EH (cell line): ENCODE measurements at regions not wholly inside any gene's neighbourhood (a gene's known extent, or its start where the extent isn't known, plus 50 kb on each side); places are given as distances from the start of the nearest gene placed in this dataset.
"Not testable (repeated sequence)": the region's sequence is repeated elsewhere in the genome, so short reads cannot be mapped to it uniquely, and the experiment has no call there.

Experiments
- DNase-seq: peaks from one replicate; pipeline ENCODE4 v3.0.0-alpha.2; 2015; ENCODE audit warnings: low read depth

DNA sequence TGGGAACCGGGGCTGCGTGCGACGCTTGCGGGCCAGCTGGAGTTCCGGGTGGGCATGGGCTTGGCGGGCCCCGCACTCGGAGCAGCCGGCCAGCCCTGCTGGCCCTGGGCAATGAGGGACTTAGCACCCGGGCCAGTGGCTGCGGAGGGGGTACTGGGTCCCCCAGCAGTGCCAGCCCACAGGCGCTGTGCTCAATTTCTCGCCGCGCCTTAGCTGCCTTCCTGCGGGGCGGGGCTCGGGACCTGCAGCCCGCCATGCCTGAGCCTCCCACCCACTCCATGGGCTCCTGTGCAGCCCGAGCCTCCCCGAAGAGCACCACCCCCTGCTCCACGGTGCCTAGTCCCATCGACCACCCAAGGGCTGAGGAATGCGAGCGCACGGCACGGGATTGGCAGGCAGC is 63.8 kb downstream of the PLXNA1 start:
- not testable (repeated sequence) for DNase-seq

DNA sequence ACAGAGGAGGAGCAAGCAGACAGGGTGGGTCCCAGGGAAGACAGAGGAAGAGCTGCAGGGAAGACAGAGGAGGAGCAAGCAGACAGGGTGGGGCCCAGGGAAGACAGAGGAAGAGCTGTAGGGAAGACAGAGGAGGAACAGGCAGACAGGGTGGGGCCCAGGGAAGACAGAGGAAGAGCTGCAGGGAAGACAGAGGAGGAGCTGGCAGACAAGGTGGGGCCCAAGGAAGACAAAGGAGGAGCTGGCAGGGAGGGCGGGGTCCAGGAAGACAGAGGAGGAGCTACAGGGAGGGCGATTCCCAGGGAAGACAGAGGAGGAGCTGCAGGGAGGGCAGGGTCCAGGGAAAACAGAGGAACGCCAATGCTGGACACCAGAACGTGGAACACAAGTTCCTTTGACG is 66.5 kb downstream of the PLXNA1 start:
- peak; percentile 22 for DNase-seq

DNA sequence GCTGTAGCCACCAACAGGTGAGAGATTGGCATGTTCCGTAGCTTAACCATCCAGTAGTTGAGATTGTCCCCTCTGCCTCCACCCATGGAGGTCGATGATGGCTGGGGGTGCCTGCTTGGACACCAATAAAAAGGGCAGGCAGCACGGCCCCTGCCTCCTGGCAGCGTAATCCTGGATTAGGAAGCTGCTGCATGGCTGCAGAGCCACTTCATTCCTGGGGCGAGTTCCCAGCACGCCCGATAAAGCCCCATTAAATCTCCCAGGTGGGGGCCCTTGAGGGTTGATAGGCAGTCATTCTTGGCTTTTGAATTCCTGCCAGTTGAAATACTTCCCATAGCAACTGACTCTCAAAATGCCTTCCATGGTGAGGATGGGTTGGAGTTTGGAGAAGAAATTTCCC is 67.8 kb downstream of the PLXNA1 start:
- no peak for DNase-seq

DNA sequence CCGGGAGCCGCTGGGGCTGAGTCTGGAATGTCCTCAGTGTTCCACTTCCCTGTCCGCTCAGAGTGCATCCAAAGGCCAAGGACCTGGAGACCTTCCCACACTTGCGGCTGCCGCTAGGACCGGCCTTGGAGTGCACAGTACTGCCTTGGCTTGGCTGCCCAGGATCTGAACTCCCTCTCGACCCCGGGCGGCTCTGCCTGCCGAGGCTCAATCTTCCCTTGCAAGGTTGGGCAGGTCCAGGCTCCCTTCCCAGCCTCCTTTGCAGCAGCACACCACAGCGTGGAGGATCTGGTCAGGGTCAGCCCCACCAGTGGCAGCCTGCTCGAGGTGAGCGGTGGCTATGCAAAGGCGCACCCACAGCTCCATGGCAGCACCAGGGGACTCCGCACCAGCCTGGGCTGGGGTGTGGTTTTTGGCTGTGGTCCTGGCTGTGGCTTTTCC is 69.2 kb downstream of the PLXNA1 start:
- no peak for DNase-seq

DNA sequence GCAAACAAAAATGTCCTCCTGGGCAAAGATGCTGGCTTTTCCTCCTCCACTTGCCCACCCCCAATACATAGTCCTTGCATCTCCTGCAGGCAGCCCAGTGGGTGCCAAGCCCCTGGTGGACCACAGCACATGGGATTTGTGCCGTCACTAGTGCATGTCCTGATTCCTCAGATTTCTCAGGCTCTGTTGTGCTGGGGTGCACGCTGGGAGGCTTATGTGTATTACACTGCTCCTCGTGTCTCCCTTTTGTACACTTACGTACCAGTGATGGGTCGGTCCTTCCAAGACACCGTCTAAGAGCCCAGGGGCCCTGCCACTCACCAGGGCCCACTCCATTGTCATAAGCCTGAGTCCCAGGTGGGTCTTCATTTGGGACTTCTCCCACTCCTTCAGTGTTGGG is 70.1 kb downstream of the PLXNA1 start:
- DNase-seq: no peak

DNA sequence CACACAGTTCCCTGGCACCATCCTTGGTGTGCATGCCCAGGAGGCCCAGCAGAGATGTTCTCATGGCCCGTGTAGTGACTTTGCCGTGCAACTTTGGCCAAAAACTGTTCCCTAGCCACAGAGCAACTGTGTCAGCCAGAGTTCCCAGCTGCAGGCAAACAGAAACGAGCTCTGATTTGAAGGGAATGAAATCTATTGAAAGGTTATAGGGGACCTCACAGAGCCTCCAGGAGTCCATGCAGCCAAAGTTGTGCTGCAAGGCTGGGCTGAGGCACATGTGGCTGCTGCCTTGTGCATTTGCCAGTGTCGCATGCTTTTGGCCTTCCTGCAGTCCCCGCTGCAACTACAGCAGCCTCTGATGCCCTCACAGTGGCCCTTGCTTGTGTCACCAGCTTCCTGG is 70.5 kb downstream of the PLXNA1 start:
- no peak for DNase-seq

DNA sequence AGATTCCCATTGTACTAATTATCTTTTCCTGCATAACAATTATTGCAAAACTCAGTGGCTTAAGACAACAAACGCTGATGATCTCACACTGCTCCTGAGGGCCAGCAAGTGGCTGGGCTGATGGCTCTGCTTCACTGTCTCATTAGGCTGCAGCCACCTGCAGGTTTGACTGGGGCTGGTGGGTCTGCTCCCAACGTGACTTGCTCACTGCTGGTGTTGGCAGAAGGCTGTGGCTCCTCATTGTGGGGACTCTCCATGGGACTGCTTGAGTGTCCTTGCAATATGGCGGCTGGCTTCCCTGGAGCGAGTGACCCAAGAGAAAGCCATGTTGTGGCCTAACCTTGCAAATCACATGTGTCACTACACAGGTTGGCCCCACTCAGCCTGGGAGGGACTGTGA is 71.1 kb downstream of the PLXNA1 start:
- no peak for DNase-seq

DNA sequence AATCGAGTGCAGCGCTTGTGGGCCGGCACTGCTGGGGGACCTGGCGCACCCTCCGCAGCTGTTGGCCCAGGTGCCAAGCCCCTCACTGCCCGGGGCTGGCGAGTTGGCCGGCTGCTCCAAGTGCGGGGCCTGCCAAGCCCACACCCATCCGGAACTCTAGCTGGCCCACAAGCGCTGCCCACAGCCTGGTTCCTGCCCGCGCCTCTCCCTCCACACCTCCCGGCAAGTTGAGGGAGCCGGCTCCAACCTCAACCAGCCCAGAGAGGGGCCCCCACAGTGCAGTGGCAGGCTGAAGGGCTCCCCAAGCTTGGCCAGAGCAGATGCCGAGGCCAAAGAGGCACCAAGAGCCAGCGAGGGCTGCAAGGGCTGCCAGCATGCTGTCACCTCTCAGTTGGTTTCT is 73.4 kb downstream of the PLXNA1 start:
- no peak for DNase-seq

DNA sequence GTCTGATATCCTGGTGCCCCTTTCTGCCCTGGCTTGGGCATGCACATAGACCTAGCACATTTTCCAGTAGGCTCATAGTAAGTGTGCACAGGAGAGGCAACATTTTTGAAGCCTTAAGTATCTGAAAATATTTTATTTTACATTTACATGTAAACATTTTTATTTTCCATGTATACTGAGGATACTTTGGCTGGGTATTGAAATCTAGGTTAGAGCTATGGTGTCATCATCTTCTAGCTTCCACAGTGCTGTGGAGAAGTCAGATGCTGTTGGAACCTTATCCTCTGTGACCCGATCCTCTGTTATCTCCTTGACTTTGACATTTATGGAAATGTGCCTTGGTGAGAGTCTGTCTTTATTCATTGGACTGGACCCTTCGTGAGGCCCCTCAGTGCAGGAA is 74.1 kb downstream of the PLXNA1 start:
- no peak for DNase-seq

DNA sequence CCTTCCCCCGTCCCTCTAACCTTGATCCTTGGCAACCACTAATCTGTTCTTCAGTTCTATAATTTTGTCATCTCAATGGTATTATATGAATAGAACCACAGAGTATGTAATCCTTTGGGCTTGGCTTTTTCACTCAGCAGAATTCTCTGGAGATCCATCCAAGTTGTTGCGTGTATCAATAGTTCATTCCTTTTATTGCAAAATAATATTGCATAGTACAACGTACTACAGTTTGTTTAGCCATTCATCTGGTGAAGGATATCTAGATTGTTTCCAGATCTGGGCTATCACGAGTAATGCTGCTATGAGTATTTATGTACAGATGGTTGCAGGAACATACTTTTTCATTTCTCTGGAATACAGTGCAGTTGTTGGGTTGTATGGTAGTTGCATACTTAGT is 76.2 kb downstream of the PLXNA1 start:
- DNase-seq: no peak

DNA sequence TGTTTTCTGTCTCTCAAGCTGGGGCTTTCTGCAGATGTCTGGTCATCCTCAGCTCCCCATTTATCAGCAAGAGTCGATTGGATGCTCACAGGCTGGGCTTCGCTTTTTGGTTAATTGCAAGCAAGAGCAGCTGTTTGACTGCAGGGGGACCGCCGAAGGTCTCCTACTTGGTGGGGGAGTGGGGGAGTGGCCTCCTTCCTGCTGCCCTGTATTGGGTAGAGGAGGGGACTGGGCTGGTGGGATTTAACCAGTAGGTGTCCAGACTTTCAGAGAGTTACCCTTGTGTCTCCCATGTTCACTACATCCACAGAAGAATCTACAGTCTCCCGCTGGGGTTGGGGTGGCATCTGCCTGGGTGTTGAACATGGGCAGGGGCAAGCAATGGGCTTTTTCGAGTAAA is 78.7 kb downstream of the PLXNA1 start:
- DNase-seq: no peak

DNA sequence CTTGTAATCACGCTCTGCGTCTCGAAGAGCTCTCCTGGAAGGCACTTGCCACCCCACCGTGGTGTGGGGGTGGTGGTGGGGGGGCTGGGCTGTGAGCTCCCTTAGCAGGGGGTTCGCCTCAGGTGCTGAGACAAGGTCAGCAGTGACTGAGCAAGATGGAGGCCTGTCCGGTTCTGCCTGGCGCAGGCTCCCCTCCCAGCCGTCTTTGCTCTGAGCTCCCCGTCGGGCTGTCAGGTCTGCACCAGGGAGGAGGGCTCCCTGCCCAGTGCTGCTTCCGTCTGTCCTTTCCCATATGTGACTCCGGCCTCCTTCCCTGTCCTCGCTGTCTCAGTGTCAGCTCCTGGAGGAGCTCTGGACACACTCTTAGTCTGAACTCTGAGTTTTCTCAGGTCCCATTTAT is 80.0 kb downstream of the PLXNA1 start:
- DNase-seq: no peak

DNA sequence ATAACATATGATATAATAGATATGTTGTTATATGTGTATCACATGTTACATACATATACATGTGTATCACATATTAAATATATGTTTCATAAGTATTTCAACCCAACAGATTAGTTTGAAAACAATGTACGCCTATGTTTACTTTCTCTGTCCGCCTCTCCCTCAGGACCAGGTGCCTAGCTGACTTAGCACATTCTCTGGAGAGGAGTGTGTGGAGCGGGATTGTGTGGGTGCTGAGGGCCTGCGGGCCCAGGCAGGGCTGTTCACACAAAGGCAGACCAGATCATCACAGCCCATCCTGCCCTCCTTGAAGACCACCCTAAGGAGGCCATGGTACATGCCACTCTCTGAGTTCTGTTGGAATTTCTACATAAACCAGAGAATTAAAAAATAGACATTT is 81.0 kb downstream of the PLXNA1 start:
- DNase-seq: no peak

DNA sequence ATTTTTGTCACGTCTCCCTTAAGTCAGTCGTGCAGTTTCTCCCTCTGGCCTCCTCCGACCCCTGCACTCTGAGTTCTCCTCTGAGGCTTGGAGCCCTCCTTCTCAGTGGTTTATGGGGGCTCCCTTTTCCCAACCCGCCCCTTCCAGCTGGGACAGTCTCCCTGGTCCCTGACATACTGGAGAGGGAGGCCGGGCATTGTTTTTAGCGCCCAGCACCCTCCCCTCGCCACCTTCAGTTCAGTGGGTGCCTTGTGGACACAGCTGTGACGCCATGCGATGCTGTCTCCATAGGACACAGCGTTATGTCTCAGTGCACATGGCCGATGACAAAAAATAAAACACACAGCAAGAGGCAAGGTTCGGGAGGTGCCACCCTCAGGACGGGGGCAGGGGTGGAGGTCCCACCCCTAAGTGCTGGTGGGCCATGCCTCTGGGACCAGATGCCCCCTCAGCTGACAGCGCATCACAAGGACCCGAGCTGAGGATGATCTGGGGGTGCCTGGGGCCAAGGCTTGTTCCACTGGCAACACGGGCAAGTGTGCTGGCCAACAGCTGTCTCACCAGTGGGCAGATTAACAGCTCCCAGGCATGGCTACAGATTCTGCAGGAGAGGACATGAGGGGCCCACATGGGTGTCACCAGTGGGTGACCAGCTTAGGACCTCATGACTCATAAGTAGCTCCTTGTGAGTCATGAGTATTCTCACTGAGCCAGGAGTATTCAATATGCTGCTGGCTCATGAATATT is 81.6 kb downstream of the PLXNA1 start:
- peak; percentile 62 for DNase-seq

DNA sequence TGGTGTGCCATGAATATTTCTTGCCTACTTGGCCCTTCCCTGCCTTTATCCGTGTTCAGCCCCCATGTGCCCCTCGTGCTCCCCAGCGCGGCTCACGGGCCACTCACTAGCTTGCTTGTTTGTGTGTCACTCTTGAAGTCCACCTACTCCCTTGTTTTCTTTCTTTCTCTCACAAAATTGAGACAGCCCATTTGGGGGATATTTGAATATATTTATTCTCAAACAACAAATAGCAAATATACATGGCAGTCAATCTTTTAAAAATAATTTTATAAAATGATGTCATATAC is 82.2 kb downstream of the PLXNA1 start:
- no peak for DNase-seq

DNA sequence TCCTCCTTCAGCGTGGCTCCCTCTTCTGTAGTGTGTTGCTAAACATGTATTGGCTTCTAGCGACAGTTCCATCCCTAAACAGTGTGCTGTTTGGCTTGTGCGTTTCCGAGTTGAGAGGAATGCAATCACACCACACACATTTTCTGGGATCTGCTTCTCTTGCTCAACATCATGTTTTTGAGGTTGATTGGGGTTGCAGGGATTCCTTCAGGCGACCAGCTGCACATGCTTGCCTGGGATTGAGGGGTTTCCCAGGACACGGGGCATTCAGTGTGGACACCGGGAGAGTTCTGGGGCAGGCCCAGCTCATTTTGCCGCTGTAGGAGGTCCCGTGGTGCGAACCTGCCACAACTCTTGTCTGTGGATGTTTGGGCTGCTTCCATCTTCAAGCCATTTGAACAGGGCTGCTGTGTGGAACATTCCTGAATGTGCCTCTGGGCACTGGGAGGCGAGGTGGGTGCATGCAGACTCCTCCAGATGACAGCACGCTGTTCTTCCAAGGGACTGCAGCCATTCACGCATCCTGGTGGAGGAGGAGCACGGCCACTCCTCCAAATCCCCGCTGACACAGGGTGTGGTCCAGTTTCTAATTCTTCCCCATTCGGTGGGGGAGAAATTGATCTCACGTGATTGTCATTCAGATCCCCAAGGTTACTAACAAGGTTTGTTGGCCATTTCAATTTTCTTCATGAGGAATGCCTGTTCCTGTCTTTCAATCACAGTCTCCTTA is 82.8 kb downstream of the PLXNA1 start:
- peak; percentile 43 for DNase-seq

DNA sequence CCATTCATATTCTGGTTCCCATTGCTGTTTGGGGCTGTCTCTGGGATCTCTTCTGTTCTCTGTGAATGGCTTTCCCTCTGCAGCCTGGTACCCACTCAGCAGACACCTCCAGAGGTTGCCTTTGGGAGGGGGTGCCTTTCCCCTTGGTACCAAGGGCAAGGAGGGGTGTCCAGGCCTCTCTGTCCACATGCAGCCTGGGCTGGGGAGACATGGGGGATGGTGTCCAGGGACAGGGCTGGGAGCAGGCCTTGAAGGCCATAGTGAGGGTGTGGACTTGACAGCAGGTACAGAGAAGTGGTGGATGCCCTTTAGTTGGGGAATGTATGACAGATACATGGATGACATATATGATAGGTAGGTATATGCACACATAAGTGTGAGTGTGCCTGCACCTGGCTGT is 83.7 kb downstream of the PLXNA1 start:
- DNase-seq: no peak

DNA sequence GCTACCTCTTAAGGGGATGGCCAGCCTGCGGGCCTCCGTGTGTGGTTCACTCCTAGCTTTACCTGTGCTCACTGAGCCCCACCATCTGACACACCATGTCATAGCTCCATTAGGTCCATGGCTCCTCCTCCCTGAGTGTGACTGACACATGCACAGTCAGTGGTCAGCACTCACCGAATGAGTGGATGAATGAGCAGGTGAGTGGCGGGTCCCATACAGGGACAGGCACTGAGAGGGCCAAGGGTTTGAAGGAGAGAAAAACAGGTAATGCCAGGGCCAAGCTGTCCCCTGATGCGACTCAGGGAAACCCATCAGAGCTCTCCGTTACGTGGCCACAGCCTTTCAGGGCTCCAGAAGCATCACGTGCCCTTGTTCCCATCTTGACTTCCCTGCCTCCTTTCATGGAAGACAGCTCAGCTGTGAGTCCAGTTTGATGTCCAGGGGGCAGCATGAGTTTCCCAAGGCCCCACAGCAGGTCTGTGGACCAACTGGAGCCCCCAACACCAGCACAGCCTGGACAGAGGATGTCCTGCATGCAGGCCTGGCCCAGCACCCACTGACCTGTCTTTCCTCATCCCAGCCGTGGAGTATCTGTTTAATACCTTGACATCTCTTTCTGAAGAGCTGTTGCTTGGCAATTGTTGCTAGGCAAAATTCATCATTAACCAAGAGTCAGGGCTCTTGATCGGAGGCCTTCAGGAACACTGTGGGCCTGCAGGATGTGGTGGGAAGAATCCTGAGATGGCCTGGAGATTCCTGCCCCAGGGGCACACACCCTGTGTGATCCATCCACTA is 84.4 kb downstream of the PLXNA1 start:
- no peak for DNase-seq

DNA sequence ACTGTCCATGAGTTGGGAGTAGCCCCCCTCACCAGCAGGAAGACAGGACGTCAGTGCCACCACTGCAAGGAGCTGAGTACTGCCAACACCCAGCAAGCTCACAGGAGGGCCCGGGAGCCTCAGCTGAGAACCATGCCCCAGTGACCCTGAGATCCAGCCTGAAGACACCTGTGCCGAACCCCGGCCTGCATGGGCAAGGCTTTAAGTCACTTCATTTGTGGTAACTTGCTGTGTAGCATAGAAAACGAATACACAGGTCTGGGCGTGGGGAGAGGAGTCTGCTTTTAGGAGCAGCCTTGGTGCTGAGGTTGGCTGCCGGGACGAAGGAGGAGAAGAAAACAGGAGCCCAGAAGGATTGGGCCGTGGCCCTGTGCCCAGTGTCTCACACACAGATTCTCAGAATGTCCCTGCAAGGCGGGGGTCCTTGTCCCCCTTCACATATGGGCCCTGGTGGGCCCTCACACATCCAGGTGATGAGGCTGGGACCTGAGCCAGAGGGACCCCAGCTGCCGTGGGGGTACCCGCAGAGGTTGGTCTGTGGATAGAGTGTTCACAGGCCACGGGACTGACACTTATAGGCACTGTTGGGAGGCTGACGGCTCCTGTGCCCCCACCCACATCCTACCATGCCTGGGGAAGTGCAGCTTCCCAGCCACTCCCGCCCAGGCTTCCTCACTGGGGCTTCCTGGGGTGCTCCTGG is 85.3 kb downstream of the PLXNA1 start:
- no peak for DNase-seq

DNA sequence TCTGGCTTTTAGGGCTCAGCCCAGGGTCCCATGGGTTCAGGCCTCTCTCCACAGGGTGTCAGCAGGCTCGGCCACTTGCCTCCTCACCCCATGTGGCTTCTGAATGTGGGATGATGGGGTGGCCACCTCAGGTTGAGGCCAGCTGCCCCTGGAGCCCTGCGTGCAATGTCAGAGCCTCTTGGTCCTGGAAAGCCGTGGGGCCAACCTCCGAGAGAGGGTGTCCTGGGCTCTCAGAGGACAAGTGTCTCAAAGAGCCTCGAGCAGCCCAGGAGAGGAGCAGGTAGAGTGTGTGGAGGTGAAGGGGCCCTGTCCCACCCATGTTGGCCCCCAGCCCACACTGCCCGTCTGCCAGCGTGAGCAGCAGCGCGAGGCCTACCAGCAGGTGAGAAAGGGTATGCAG is 86.0 kb downstream of the PLXNA1 start:
- DNase-seq: no peak

DNA sequence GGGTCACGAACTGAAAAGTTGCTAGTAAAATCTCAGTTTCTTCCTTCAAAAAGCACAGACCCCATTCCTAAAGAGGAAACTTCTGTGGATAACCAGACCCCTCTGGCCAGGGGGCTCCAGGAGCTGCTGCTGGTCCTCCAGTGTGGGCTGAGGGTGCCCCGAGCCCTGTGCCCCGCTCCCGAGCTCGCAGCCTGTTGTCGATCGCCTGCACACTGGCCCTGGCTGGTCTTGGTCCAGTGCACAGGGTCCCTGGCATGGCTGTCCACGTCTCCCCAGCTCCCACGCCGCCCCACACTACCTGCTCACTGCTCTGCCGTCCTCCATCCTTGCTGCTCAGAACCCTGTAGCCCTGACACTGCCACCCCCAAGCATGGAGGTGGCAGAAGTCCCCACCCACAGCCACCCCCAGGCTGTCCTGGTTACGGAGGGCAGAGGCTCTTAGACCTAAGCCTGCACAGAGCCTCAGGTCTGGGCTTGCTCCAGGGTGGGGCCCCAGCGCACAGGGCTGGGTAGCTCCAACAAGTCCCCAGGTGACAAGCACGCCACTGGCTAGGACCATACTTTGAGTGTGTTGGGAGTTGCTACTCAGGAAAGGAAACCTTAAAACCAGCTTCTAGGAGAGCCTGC is 87.0 kb downstream of the PLXNA1 start:
- DNase-seq: no peak

DNA sequence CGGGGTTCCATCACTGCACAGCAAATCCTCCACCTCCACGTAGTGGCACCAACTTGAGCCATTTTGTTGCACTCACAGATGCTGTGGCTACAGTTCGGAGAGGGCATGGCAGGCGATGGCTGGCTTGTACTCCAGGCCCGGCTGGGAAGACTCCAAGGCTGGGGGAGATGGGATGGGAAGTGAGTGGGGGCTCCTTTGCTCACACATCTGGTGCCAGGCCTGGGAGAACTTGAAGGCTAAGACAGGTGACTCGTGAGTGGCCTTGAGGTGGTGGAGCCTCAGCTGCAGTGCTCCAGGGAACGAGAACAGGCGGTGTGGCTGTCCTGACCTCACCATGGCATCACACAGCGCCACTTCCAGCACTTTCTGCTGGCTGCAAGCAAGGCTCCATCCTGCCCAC is 87.9 kb downstream of the PLXNA1 start:
- no peak for DNase-seq
